Endothelial cell of umbilical vein (primary cell): ENCODE measurements at regions not wholly inside any gene's neighbourhood (a gene's known extent, or its start where the extent isn't known, plus 50 kb on each side); places are given as distances from the start of the nearest gene placed in this dataset.

Source experiments
- BruUV-seq: library from RNA; stranded (reverse); fragments of 400-500 nt; replicated peaks from 2 replicates; lab custom pipeline; 2021; lab: Mats Ljungman, UMichigan
- CTCF ChIA-PET: fragments of 300-600, 350-600 bp; sonication (Branson Sonifier 250); formaldehyde crosslinking; loops from one replicate; lab custom pipeline; 2021; ENCODE audit warnings: antibody characterized with exemption, inconsistent platforms; lab: Charles Lee
- POLR2A ChIA-PET: fragments of 300-600, 350-600 bp; sonication (Branson Sonifier 250); formaldehyde crosslinking; loops from one replicate; lab custom pipeline; 2021; ENCODE audit warnings: antibody characterized with exemption, inconsistent platforms; lab: Charles Lee
- DNase-seq: peaks from one replicate; pipeline ENCODE4 v3.0.0-alpha.2; 2011; ENCODE audit warnings: low read depth, low spot score
- FAIRE-seq: peaks from 2 replicates; lab custom pipeline; 2011; peaks lifted over from hg19 to GRCh38; lab: Jason Lieb, UNC
- H2AFZ ChIP-seq: 2 replicates; pipeline ENCODE4 v1.6.0; 2012; ENCODE audit warnings: low read depth, low read length, control low read depth, inconsistent platforms
- H3K27ac ChIP-seq: 2 replicates; pipeline ENCODE4 v1.5.1; 2011; ENCODE audit warnings: low read depth, mild to moderate bottlenecking, control low read depth, low read length, moderate library complexity; ENCODE audit not compliant: insufficient read depth
- H3K27me3 ChIP-seq, 2 experiments: 2 replicates each; pipeline versions ENCODE4 v1.6.0 to v1.6.1; 2011; ENCODE audit warnings: low read length in 2 of 2, mixed read lengths in 1 of 2; ENCODE audit not compliant: control insufficient read depth in 2 of 2, insufficient read depth in 2 of 2
- H3K36me3 ChIP-seq, 2 experiments: 2 replicates in 1 of 2; 3 replicates in 1 of 2; pipeline ENCODE4 v1.5.1; 2011; ENCODE audit warnings: low read length in 2 of 2, mild to moderate bottlenecking in 1 of 2, moderate library complexity in 1 of 2; ENCODE audit not compliant: control insufficient read depth in 2 of 2, insufficient read depth in 2 of 2; ENCODE audit errors: extremely low read depth in 1 of 2
- H3K4me1 ChIP-seq: 3 replicates; pipeline ENCODE4 v1.5.1; 2011; ENCODE audit warnings: mild to moderate bottlenecking, low read length; ENCODE audit not compliant: control insufficient read depth, insufficient read depth; ENCODE audit errors: extremely low read depth
- H3K4me2 ChIP-seq: 2 replicates; pipeline ENCODE4 v1.6.1; 2011; ENCODE audit warnings: low read length, control low read depth, mixed read lengths; ENCODE audit not compliant: insufficient read depth
- H3K4me3 ChIP-seq, 3 experiments: fragments of 200-600 bp in 1 of 3; sonication (generic), shearing (Covaris generic) in 1 of 3; replicated peaks in 1 of 3; 2 replicates each; pipeline ENCODE4 v1.5.1; 2011 to 2016; ENCODE audit warnings: control low read depth in 3 of 3, low read length in 3 of 3, mild to moderate bottlenecking in 2 of 3, inconsistent platforms in 1 of 3, low read depth in 1 of 3, moderate library complexity in 1 of 3; ENCODE audit not compliant: insufficient read depth in 1 of 3
- H3K79me2 ChIP-seq: 2 replicates; pipeline ENCODE4 v1.6.0; 2012; ENCODE audit warnings: low read length, inconsistent platforms; ENCODE audit not compliant: control insufficient read depth, insufficient read depth
- H3K9ac ChIP-seq: replicated peaks from 2 replicates; pipeline ENCODE3; 2011; ENCODE audit warnings: low read length, control low read depth; ENCODE audit not compliant: insufficient read depth; ENCODE audit errors: extremely low read depth
- H3K9me1 ChIP-seq: replicated peaks from 3 replicates; pipeline ENCODE4 v1.6.0; 2011; ENCODE audit warnings: mild to moderate bottlenecking, low read length; ENCODE audit not compliant: control insufficient read depth, insufficient read depth; ENCODE audit errors: extremely low read depth
- H3K9me3 ChIP-seq: replicated peaks from 2 replicates; pipeline ENCODE4 v1.5.1; 2012; ENCODE audit warnings: low read length, inconsistent platforms; ENCODE audit not compliant: control insufficient read depth, insufficient read depth
- H4K20me1 ChIP-seq: replicated peaks from 2 replicates; pipeline ENCODE3; 2011; ENCODE audit warnings: mild to moderate bottlenecking, low read length; ENCODE audit not compliant: control insufficient read depth, insufficient read depth; ENCODE audit errors: extremely low read depth
- CTCF ChIP-seq, 2 donors: IDR thresholded peaks; 1 replicate in 1 of 2; 2 replicates in 1 of 2; pipeline ENCODE4 v1.5.1; 2011; ENCODE audit warnings: low read length in 2 of 2, mild to moderate bottlenecking in 2 of 2, moderate library complexity in 2 of 2, control low read depth in 1 of 2, inconsistent platforms in 1 of 2, low read depth in 1 of 2; ENCODE audit not compliant: insufficient read depth in 1 of 2; ENCODE audit errors: extremely low read depth in 1 of 2
- EZH2 ChIP-seq: IDR thresholded peaks from 2 replicates; pipeline ENCODE4 v1.6.1; 2012; ENCODE audit warnings: borderline replicate concordance, low read depth, mild to moderate bottlenecking, moderate library complexity, low read length, inconsistent platforms; ENCODE audit not compliant: severe bottlenecking
- FOS ChIP-seq: IDR thresholded peaks from 2 replicates; pipeline ENCODE4 v1.6.1; 2011; ENCODE audit warnings: mild to moderate bottlenecking, low read length, moderate library complexity, borderline replicate concordance; ENCODE audit not compliant: insufficient read depth
- GATA2 ChIP-seq: IDR thresholded peaks from 2 replicates; pipeline ENCODE4 v1.7.0; 2011; ENCODE audit warnings: low read depth, mild to moderate bottlenecking, moderate library complexity, mixed read lengths, low read length; ENCODE audit not compliant: insufficient read length, insufficient read depth
- JUN ChIP-seq: IDR thresholded peaks from 2 replicates; pipeline ENCODE4 v1.6.1; 2011; ENCODE audit warnings: borderline replicate concordance, low read depth; ENCODE audit not compliant: insufficient read length, insufficient read depth
- MYC ChIP-seq: IDR thresholded peaks from one replicate; pipeline ENCODE4 v1.6.1; 2011; ENCODE audit warnings: mild to moderate bottlenecking, low read depth, low read length
- POLR2A ChIP-seq: IDR thresholded peaks from 2 replicates; pipeline ENCODE4 v1.6.1; 2012; ENCODE audit warnings: low read depth, mild to moderate bottlenecking, control low read depth, low read length
- POLR2AphosphoS5 ChIP-seq: IDR thresholded peaks from 2 replicates; pipeline ENCODE4 v1.6.1; 2012; ENCODE audit warnings: low read depth, mild to moderate bottlenecking, control low read depth, low read length, moderate library complexity; ENCODE audit not compliant: insufficient read depth
- dilution Hi-C: fragments of 300-500 bp; cut with MboI; formaldehyde crosslinking; loops from one replicate; pipeline ENCODE4 v1.15.0; 2019; ENCODE audit warnings: low sequenced_read_pairs; ENCODE audit not compliant: extremely low pct_ligation_motif_present
- intact Hi-C: fragments of 100-400 bp; cut with micrococcal nuclease; formaldehyde crosslinking; loops from one replicate; pipeline ENCODE4 v1.10.0; 2022
- TF ChIP-seq, protein P1 (sequence below): IDR thresholded peaks from 2 replicates; pipeline ENCODE4 v1.6.1; 2011; ENCODE audit not compliant: insufficient read depth, insufficient read length

- Histone ChIP-seq H3K9me3 (no peaks in the 10 kb centered on the region), H3K27me3 (no peaks in the 10 kb centered on the region), H3K9me1 (no peaks in the 10 kb centered on the region), H3K79me2 (no peaks in the 10 kb centered on the region), H3K27ac (no peak overlapping the region), H3K4me2 (no peak overlapping the region), H3K36me3 (no peaks in the 10 kb centered on the region), H4K20me1 (no peaks in the 10 kb centered on the region), H3K4me3 (no peak overlapping the region), H3K9ac (no peak overlapping the region), H3K4me1 (no peaks in the 10 kb centered on the region), H2AFZ (no peak overlapping the region)
- no peak for DNase-seq
- dilution Hi-C loops: no loop called here
- intact Hi-C loops: no loop called here
- POLR2A ChIA-PET: interaction anchor here (1.2 kb wide), 1 partner anchor 13 kb away, joined by 5 read pairs; no protein-coding TSS in a partner anchor
- no TSS peak for BruUV-seq
- CTCF ChIA-PET: interaction anchor here (0.5 to 2.8 kb wide), 9 partner anchors 8 to 287 kb away, joined by 3 to 12 read pairs (median 4); no protein-coding TSS in a partner anchor
- no peak for FAIRE-seq
- TF ChIP-seq MYC (no peak), EZH2 (no peak), FOS (no peak), POLR2AphosphoS5 (no peak), POLR2A (no peak), GATA2 (no peak), CTCF (IDR thresholded peaks at IDR 0.05; ENCODE audit: extremely low read depth in 1 of 2, insufficient read depth in 1 of 2, low read depth in 1 of 2, low read length in 2 of 2) (no peak), JUN (no peak)
- TF ChIP-seq, protein P1, sequence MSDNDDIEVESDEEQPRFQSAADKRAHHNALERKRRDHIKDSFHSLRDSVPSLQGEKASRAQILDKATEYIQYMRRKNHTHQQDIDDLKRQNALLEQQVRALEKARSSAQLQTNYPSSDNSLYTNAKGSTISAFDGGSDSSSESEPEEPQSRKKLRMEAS: no peak
Observed at GRCh38 chr16:85401917-85402766, 211.0 kb upstream of the GSE1 start.
